ENCODE measurements at regions not wholly inside any gene's neighbourhood (a gene's known extent, or its start where the extent isn't known, plus 50 kb on each side); places are given as distances from the start of the nearest gene placed in this dataset.

GRCh38 chrY:21081640-21082611 is 326.0 kb downstream of the RPS4Y2 start:
- H3K4me1 ChIP-seq (replicated peaks), result no peaks in the 10 kb centered on the region
- intact Hi-C loops (cut with DNase I), result no loop called here
- no peaks in the 10 kb centered on the region for H3K27me3 ChIP-seq (replicated peaks; ENCODE audit: insufficient read depth)
- H3K27ac ChIP-seq, result no peak overlapping the region
- no peaks in the 10 kb centered on the region for H3K36me3 ChIP-seq
- 69% methylated on average over 4 of the region's 4 CpGs for WGBS
- no peaks in the 10 kb centered on the region for H3K9me3 ChIP-seq
- DNase-seq (ENCODE audit: low spot score), result no peak
- H3K4me3 ChIP-seq, result no peak overlapping the region
- TF ChIP-seq POLR2AphosphoS5 (IDR thresholded peaks at IDR 0.05), result no peak
- TF ChIP-seq, protein P1, sequence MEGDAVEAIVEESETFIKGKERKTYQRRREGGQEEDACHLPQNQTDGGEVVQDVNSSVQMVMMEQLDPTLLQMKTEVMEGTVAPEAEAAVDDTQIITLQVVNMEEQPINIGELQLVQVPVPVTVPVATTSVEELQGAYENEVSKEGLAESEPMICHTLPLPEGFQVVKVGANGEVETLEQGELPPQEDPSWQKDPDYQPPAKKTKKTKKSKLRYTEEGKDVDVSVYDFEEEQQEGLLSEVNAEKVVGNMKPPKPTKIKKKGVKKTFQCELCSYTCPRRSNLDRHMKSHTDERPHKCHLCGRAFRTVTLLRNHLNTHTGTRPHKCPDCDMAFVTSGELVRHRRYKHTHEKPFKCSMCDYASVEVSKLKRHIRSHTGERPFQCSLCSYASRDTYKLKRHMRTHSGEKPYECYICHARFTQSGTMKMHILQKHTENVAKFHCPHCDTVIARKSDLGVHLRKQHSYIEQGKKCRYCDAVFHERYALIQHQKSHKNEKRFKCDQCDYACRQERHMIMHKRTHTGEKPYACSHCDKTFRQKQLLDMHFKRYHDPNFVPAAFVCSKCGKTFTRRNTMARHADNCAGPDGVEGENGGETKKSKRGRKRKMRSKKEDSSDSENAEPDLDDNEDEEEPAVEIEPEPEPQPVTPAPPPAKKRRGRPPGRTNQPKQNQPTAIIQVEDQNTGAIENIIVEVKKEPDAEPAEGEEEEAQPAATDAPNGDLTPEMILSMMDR (IDR thresholded peaks at IDR 0.05), result no peak
- TF ChIP-seq POLR2A (IDR thresholded peaks at IDR 0.05), result no peak

GRCh38 chrY:21082639-21083038 is 326.7 kb downstream of the RPS4Y2 start:
- Histone ChIP-seq H3K27ac (no peak overlapping the region), H3K9me3 (no peaks in the 10 kb centered on the region), H3K4me1 (replicated peaks) (no peaks in the 10 kb centered on the region), H3K27me3 (replicated peaks; ENCODE audit: insufficient read depth) (no peaks in the 10 kb centered on the region), H3K4me3 (no peak overlapping the region), H3K36me3 (no peaks in the 10 kb centered on the region)
- DNase-seq (ENCODE audit: low spot score), result no peak
- no peak for TF ChIP-seq POLR2A (IDR thresholded peaks at IDR 0.05)
- TF ChIP-seq, protein P1 (IDR thresholded peaks at IDR 0.05), result no peak
- no peak for TF ChIP-seq POLR2AphosphoS5 (IDR thresholded peaks at IDR 0.05)
- intact Hi-C loops (cut with DNase I), result no loop called here

- no peaks in the 10 kb centered on the region for H3K9me3 ChIP-seq
- DNase-seq (ENCODE audit: low spot score), result no peak
- TF ChIP-seq POLR2A (IDR thresholded peaks at IDR 0.05) (no peak), POLR2AphosphoS5 (IDR thresholded peaks at IDR 0.05) (no peak)
- TF ChIP-seq, protein P1 (IDR thresholded peaks at IDR 0.05), result no peak
Measured at GRCh38 chrY:21091909-21092308, 336.0 kb downstream of the RPS4Y2 start.

GRCh38 chrY:21102507-21102906 is 346.6 kb downstream of the RPS4Y2 start:
- TF ChIP-seq POLR2AphosphoS5 (IDR thresholded peaks at IDR 0.05) (no peak), POLR2A (IDR thresholded peaks at IDR 0.05) (no peak)
- TF ChIP-seq, protein P1 (IDR thresholded peaks at IDR 0.05), result no peak
- Histone ChIP-seq H3K9me3 (no peaks in the 10 kb centered on the region), H3K27me3 (replicated peaks; ENCODE audit: insufficient read depth) (no peaks in the 10 kb centered on the region), H3K36me3 (no peaks in the 10 kb centered on the region), H3K27ac (no peak overlapping the region), H3K4me3 (no peak overlapping the region), H3K4me1 (replicated peaks) (no peaks in the 10 kb centered on the region)
- DNase-seq (ENCODE audit: low spot score), result no peak
- 78% methylated on average over 2 of the region's 2 CpGs for WGBS
- intact Hi-C loops (cut with DNase I), result no loop called here

More at GRCh38 chrY:21091909-21092308, 336.0 kb downstream of the RPS4Y2 start:
- intact Hi-C loops (cut with DNase I), result no loop called here
- Histone ChIP-seq H3K36me3 (no peaks in the 10 kb centered on the region), H3K4me3 (no peak overlapping the region), H3K4me1 (replicated peaks) (no peaks in the 10 kb centered on the region), H3K27ac (no peak overlapping the region), H3K27me3 (replicated peaks; ENCODE audit: insufficient read depth) (no peaks in the 10 kb centered on the region)

GRCh38 chrY:21103885-21104284 is 348.0 kb downstream of the RPS4Y2 start:
- 78% methylated on average over 2 of the region's 2 CpGs for WGBS
- no peak for DNase-seq (ENCODE audit: low spot score)
- no peak overlapping the region for H3K4me3 ChIP-seq
- TF ChIP-seq POLR2A (IDR thresholded peaks at IDR 0.05) (no peak), POLR2AphosphoS5 (IDR thresholded peaks at IDR 0.05) (no peak)
- TF ChIP-seq, protein P1 (IDR thresholded peaks at IDR 0.05), result no peak
- intact Hi-C loops (cut with DNase I), result no loop called here
- no peaks in the 10 kb centered on the region for H3K36me3 ChIP-seq
- no peak overlapping the region for H3K27ac ChIP-seq
- no peaks in the 10 kb centered on the region for H3K27me3 ChIP-seq (replicated peaks; ENCODE audit: insufficient read depth)
- H3K4me1 ChIP-seq (replicated peaks), result no peaks in the 10 kb centered on the region
- H3K9me3 ChIP-seq, result no peaks in the 10 kb centered on the region

All from prostate gland (tissue), 2 donors.